ENCODE measurements at regions not wholly inside any gene's neighbourhood (a gene's known extent, or its start where the extent isn't known, plus 50 kb on each side); places are given as distances from the start of the nearest gene placed in this dataset.
"Not testable (repeated sequence)": the region's sequence is repeated elsewhere in the genome, so short reads cannot be mapped to it uniquely, and the experiment has no call there.

DNA sequence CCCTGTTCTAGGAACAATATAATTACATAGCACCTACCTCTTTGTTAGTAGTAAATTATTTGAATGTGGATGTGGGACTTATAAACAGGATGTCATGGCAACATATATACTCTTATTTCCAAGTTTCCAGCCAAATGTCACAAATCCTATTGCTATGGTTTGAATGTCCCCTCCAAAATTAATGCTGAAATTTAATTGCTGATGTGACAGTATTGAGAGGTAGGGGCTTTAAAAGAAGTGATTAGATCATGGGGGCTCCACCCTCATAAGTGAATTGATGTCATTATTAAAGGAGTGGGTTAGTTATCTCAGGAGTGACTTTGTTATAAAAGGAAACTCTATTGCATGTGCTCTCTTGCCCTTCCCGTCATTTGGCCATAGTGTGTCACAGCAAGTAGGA is 164.2 kb upstream of the ATF7IP start:
- DNase-seq (ENCODE audit: low read depth): no peak
- TF ChIP-seq CTCF (conservative IDR thresholded peaks at IDR 0.05; ENCODE audit: low read length): no peak

GRCh38 chr12:14207905-14208551 is 157.5 kb upstream of the ATF7IP start:
- TF ChIP-seq CTCF (conservative IDR thresholded peaks at IDR 0.05; ENCODE audit: low read length): no peak
- H3K4me3 ChIP-seq (ENCODE audit: low read length): no peak overlapping the region
- no peak for DNase-seq (ENCODE audit: low read depth)

More for the DNA sequence above, 164.2 kb upstream of the ATF7IP start:
- H3K4me3 ChIP-seq (ENCODE audit: low read length): no peak overlapping the region

- TF ChIP-seq CTCF (conservative IDR thresholded peaks at IDR 0.05; ENCODE audit: low read length): no peak
- no peak overlapping the region for H3K4me3 ChIP-seq (ENCODE audit: low read length)
- DNase-seq (ENCODE audit: low read depth): no peak
Measured at GRCh38 chr12:14211947-14212387, 153.5 kb upstream of the ATF7IP start.

DNA sequence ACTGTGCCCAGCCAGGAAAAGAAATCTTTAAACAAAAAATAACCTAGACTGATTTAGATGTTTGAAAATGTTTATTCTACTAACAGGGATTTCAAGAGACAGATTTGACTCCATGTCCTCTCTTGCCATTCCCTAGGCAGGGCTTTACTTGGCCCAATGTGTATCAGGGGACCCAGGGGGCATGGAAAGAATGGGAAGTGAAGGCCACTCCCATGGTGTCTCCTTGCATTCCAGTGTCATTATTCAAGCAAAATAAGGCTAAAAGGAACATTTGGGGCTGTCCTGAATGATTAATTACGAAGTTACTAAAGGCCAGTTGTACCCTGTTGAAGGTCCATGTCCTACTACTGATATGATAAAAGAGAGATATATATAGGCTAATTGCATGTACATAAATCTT is 151.9 kb upstream of the ATF7IP start:
- no peak overlapping the region for H3K4me3 ChIP-seq (ENCODE audit: low read length)
- no peak for DNase-seq (ENCODE audit: low read depth)
- TF ChIP-seq CTCF (conservative IDR thresholded peaks at IDR 0.05; ENCODE audit: low read length): no peak

DNA sequence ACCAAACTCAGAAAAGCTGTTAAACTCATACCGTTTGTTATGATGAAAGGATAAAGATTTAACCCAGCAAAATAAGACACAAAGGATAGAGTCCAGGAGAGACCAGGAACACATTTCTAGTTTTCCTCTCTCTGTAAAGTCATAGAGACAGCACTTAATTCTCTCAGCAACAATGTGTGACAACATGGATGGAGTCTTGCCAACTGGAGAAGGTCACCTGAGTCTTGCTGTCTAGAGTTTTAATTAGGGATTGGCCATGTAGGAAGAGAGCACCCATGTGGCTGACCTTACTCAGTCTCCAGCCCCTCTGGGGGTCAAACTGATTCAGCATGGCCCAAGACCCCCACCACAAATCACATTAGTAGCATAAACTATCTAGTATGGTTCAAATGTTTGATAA is 151.0 kb upstream of the ATF7IP start:
- no peak for DNase-seq (ENCODE audit: low read depth)
- no peak overlapping the region for H3K4me3 ChIP-seq (ENCODE audit: low read length)
- TF ChIP-seq CTCF (conservative IDR thresholded peaks at IDR 0.05; ENCODE audit: low read length): no peak

DNA sequence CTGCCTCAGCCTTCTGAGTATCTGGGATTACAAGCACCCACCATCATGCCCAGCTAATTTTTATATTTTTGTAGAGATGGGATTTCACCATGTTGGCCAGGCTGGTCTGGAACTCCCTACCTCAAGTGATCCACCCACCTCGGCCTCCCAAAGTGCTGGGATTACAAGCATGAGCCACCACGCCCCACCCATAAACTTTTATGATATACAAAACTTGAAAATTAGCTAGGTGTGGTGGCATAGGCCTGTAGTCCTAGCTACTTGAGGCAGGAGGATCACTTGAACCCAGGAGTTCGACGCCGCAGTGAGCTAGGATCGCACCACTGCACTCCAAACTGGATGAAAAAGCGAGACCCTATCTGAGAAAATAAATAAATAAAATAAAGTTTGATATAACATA is 149.5 kb upstream of the ATF7IP start:
- H3K4me3 ChIP-seq (ENCODE audit: low read length); DNase-seq (ENCODE audit: low read depth): not testable (repeated sequence)

- no peak for TF ChIP-seq CTCF (conservative IDR thresholded peaks at IDR 0.05; ENCODE audit: low read length)
- DNase-seq (ENCODE audit: low read depth): peak; percentile 7
- peak overlapping the region; percentile 30 for H3K4me3 ChIP-seq (ENCODE audit: low read length)
Measured at GRCh38 chr12:14216405-14217294, 148.8 kb upstream of the ATF7IP start.
